ENCODE measurements at regions not wholly inside any gene's neighbourhood (a gene's known extent, or its start where the extent isn't known, plus 50 kb on each side); places are given as distances from the start of the nearest gene placed in this dataset.

- TF ChIP-seq EZH2phosphoT487 (IDR thresholded peaks at IDR 0.05; ENCODE audit: insufficient read depth, low read depth) (no peak), EZH2 (IDR thresholded peaks at IDR 0.05; ENCODE audit: insufficient read depth, poor library complexity, severe bottlenecking) (no peak)
These were observed 149.6 kb downstream of the COX18 start for GRCh38 chr4:72919937-72920336.
